Smooth muscle cell (in vitro differentiated cells): ENCODE measurements at regions not wholly inside any gene's neighbourhood (a gene's known extent, or its start where the extent isn't known, plus 50 kb on each side); places are given as distances from the start of the nearest gene placed in this dataset.

Experiments
- DNase-seq: peaks from one replicate; lab custom pipeline; 2025; ENCODE audit not compliant: unreplicated experiment; lab: John Stamatoyannopoulos, UW
- H2AFZ ChIP-seq: fragments of 200-600 bp; sonication (generic); 2 replicates; pipeline ENCODE4 v1.6.0; 2016; ENCODE audit warnings: antibody characterized with exemption, low read depth, mild to moderate bottlenecking
- H3F3A ChIP-seq: fragments of 200-600 bp; sonication (generic); 2 replicates; pipeline ENCODE4 v1.6.0; 2017; ENCODE audit warnings: antibody characterized with exemption, low read depth
- H3K27ac ChIP-seq: fragments of 200-600 bp; sonication (generic); 2 replicates; pipeline ENCODE4 v1.5.1; 2016; ENCODE audit warnings: low read depth, mild to moderate bottlenecking
- H3K27me3 ChIP-seq: fragments of 200-600 bp; sonication (generic); 2 replicates; pipeline ENCODE4 v1.6.1; 2016; ENCODE audit warnings: low read depth, mild to moderate bottlenecking
- H3K36me3 ChIP-seq: fragments of 200-600 bp; sonication (generic); 2 replicates; pipeline ENCODE4 v1.5.1; 2016; ENCODE audit warnings: low read depth
- H3K4me1 ChIP-seq: fragments of 200-600 bp; sonication (generic); 2 replicates; pipeline ENCODE4 v1.5.1; 2016; ENCODE audit warnings: low read depth
- H3K4me2 ChIP-seq: fragments of 200-600 bp; sonication (generic); 2 replicates; pipeline ENCODE4 v1.6.0; 2016; ENCODE audit warnings: mild to moderate bottlenecking
- H3K4me3 ChIP-seq: fragments of 200-600 bp; sonication (generic); 2 replicates; pipeline ENCODE4 v1.5.1; 2016; ENCODE audit warnings: mild to moderate bottlenecking
- H3K79me2 ChIP-seq: fragments of 200-600 bp; sonication (generic); 2 replicates; pipeline ENCODE4 v1.6.0; 2016; ENCODE audit warnings: low read depth, mild to moderate bottlenecking
- H3K9ac ChIP-seq: fragments of 200-600 bp; sonication (generic); 2 replicates; pipeline ENCODE4 v1.6.0; 2016; ENCODE audit warnings: low read depth
- H3K9me3 ChIP-seq: fragments of 200-600 bp; sonication (generic); replicated peaks from 2 replicates; pipeline ENCODE4 v1.5.1; 2016; ENCODE audit warnings: low read depth
- H4K20me1 ChIP-seq: fragments of 200-600 bp; sonication (generic); 2 replicates; pipeline ENCODE4 v1.6.0; 2016; ENCODE audit warnings: low read depth
- WGBS: methylation state at CpG from one replicate; pipeline ENCODE4 v1.1.7; 2016; ENCODE audit warnings: low lambda C conversion rate; 5-methylcytosine and 5-hydroxymethylcytosine counted together
- TF ChIP-seq, protein P1 (sequence below): fragments of 200-600 bp; sonication (generic); IDR thresholded peaks from 2 replicates; pipeline ENCODE4 v1.5.1; 2017; ENCODE audit warnings: borderline replicate concordance, mild to moderate bottlenecking, antibody characterized with exemption; ENCODE audit not compliant: insufficient read depth, poor library complexity, severe bottlenecking

GRCh38 chr7:114108510-114108909 lies 189.7 kb upstream of the PPP1R3A start:
- no peak overlapping the region for H2AFZ ChIP-seq
- H3K27ac ChIP-seq: no peak overlapping the region
- H3K27me3 ChIP-seq: no peaks in the 10 kb centered on the region

GRCh38 chr7:114107522-114107921 lies 188.7 kb upstream of the PPP1R3A start:
- WGBS: 65% methylated on average over 2 of the region's 2 CpGs
- H3K4me2 ChIP-seq: no peak overlapping the region
- TF ChIP-seq, protein P1, sequence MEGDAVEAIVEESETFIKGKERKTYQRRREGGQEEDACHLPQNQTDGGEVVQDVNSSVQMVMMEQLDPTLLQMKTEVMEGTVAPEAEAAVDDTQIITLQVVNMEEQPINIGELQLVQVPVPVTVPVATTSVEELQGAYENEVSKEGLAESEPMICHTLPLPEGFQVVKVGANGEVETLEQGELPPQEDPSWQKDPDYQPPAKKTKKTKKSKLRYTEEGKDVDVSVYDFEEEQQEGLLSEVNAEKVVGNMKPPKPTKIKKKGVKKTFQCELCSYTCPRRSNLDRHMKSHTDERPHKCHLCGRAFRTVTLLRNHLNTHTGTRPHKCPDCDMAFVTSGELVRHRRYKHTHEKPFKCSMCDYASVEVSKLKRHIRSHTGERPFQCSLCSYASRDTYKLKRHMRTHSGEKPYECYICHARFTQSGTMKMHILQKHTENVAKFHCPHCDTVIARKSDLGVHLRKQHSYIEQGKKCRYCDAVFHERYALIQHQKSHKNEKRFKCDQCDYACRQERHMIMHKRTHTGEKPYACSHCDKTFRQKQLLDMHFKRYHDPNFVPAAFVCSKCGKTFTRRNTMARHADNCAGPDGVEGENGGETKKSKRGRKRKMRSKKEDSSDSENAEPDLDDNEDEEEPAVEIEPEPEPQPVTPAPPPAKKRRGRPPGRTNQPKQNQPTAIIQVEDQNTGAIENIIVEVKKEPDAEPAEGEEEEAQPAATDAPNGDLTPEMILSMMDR: no peak

More at GRCh38 chr7:114108510-114108909, 189.7 kb upstream of the PPP1R3A start:
- Histone ChIP-seq H3K9me3 (no peaks in the 10 kb centered on the region), H3K4me1 (no peaks in the 10 kb centered on the region), H3K79me2 (no peaks in the 10 kb centered on the region), H3F3A (no peaks in the 10 kb centered on the region), H3K4me2 (no peak overlapping the region), H4K20me1 (no peaks in the 10 kb centered on the region), H3K4me3 (no peak overlapping the region), H3K36me3 (no peaks in the 10 kb centered on the region), H3K9ac (no peak overlapping the region)
- TF ChIP-seq, protein P1: no peak
- no peak for DNase-seq

DNA sequence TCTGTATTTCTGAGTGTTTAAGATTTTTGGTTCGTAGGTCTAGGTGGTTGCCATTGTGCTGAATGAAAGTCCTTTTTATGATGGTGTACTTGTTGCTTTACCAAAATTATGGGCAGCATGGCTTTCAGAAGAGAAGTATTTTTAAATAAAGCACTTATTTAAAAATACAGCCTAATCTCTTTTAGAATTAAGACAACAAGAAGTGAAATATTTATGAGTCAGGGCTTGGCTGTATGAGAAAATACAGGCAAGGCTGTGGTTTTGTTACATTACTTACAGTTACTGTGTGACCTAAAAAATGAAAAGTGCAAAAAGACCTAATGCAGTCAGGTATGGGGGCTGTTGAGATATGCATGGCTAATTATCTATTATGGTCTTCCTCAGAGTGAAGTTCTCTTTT lies 185.2 kb upstream of the PPP1R3A start:
- no peaks in the 10 kb centered on the region for H3K4me1 ChIP-seq
- no peak overlapping the region for H2AFZ ChIP-seq
- no peaks in the 10 kb centered on the region for H3K9me3 ChIP-seq
- H4K20me1 ChIP-seq: no peaks in the 10 kb centered on the region
- no peaks in the 10 kb centered on the region for H3K27me3 ChIP-seq
- TF ChIP-seq, protein P1: no peak
- 86% methylated on average over 1 of the region's 1 CpG for WGBS
- no peaks in the 10 kb centered on the region for H3K36me3 ChIP-seq
- no peaks in the 10 kb centered on the region for H3K79me2 ChIP-seq
- H3K9ac ChIP-seq: no peak overlapping the region
- peak overlapping the region; percentile 75 for H3K4me2 ChIP-seq
- no peak overlapping the region for H3K4me3 ChIP-seq
- no peak for DNase-seq
- H3K27ac ChIP-seq: peak overlapping the region; percentile 23
- H3F3A ChIP-seq: no peaks in the 10 kb centered on the region

More at GRCh38 chr7:114107522-114107921, 188.7 kb upstream of the PPP1R3A start:
- Histone ChIP-seq H3K4me1 (no peaks in the 10 kb centered on the region), H3K79me2 (no peaks in the 10 kb centered on the region), H3K9me3 (no peaks in the 10 kb centered on the region), H3F3A (no peaks in the 10 kb centered on the region), H3K27me3 (no peaks in the 10 kb centered on the region), H3K4me3 (no peak overlapping the region), H3K9ac (no peak overlapping the region), H4K20me1 (no peaks in the 10 kb centered on the region), H2AFZ (no peak overlapping the region), H3K36me3 (no peaks in the 10 kb centered on the region), H3K27ac (no peak overlapping the region)
- no peak for DNase-seq

DNA sequence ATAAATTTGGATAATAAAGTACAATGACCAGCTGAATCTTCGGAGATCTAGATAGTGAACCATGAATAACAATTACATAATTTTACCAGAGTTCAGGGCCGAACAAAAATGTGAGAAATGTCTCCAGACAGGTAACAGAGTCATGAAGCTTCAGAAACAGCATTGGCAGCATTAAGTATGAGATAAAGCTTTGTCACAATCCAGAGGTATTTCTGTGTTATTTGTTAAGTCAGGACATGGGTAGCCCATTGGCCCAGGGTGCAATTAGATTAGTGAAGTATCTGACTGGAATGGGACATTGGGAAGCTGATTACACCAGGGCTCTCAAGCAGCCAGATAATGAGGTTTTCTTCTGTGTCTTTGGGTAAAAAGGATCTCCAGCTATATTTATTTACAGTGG lies 184.2 kb upstream of the PPP1R3A start:
- no peak for DNase-seq
- Histone ChIP-seq H3K4me3 (no peak overlapping the region), H3K9ac (no peak overlapping the region), H3K36me3 (no peaks in the 10 kb centered on the region), H3K4me2 (peak overlapping the region; percentile 75), H3K4me1 (no peaks in the 10 kb centered on the region), H3F3A (no peaks in the 10 kb centered on the region), H3K9me3 (no peaks in the 10 kb centered on the region), H2AFZ (no peak overlapping the region), H3K79me2 (no peaks in the 10 kb centered on the region), H4K20me1 (no peaks in the 10 kb centered on the region), H3K27ac (peak overlapping the region; percentile 23), H3K27me3 (no peaks in the 10 kb centered on the region)
- WGBS: 84% methylated on average over 2 of the region's 2 CpGs
- TF ChIP-seq, protein P1: no peak
